ENCODE measurements at regions not wholly inside any gene's neighbourhood (a gene's known extent, or its start where the extent isn't known, plus 50 kb on each side); places are given as distances from the start of the nearest gene placed in this dataset.

- TF ChIP-seq CTCF (conservative IDR thresholded peaks at IDR 0.05 in 1 of 2, IDR thresholded peaks at IDR 0.05 in 1 of 2; ENCODE audit: extremely low read depth in 1 of 2, insufficient read depth in 1 of 2, low read depth in 1 of 2, low read length in 2 of 2) = no peak
- TF ChIP-seq EZH2 (IDR thresholded peaks at IDR 0.05; ENCODE audit: borderline replicate concordance, low read length) = no peak
These were observed 1615.1 kb downstream of the DPP10 start for GRCh38 chr2:116057538-116057937.

All from mammary epithelial cell (primary cell).